Keratinocyte (primary cell): ENCODE measurements at regions not wholly inside any gene's neighbourhood (a gene's known extent, or its start where the extent isn't known, plus 50 kb on each side); places are given as distances from the start of the nearest gene placed in this dataset.

Experiments
- DNase-seq: peaks from one replicate; pipeline ENCODE4 v3.0.0-alpha.2; 2011; ENCODE audit warnings: low read depth, missing footprints, low spot score
- FAIRE-seq: peaks from 2 replicates; lab custom pipeline; 2011; peaks lifted over from hg19 to GRCh38; lab: Jason Lieb, UNC
- H2AFZ ChIP-seq: 2 replicates; pipeline ENCODE4 v1.6.0; 2012; ENCODE audit warnings: low read length, control low read depth, inconsistent platforms; ENCODE audit not compliant: control insufficient read depth
- H3K27ac ChIP-seq: 2 replicates; pipeline ENCODE4 v1.5.1; 2011; ENCODE audit warnings: low read length; ENCODE audit not compliant: control insufficient read depth, insufficient read depth
- H3K27me3 ChIP-seq: 3 replicates; pipeline ENCODE4 v1.6.0; 2011; ENCODE audit warnings: low read length; ENCODE audit not compliant: control insufficient read depth, insufficient read depth; ENCODE audit errors: extremely low read depth
- H3K36me3 ChIP-seq, 2 experiments: 2 replicates in 1 of 2; 3 replicates in 1 of 2; pipeline ENCODE4 v1.5.1; 2011; ENCODE audit warnings: low read length in 2 of 2, mild to moderate bottlenecking in 1 of 2; ENCODE audit not compliant: control insufficient read depth in 2 of 2, insufficient read depth in 2 of 2; ENCODE audit errors: extremely low read depth in 1 of 2
- H3K4me1 ChIP-seq: 3 replicates; pipeline ENCODE4 v1.5.1; 2011; ENCODE audit warnings: low read length; ENCODE audit not compliant: control insufficient read depth, insufficient read depth; ENCODE audit errors: extremely low read depth
- H3K4me2 ChIP-seq: 3 replicates; pipeline ENCODE4 v1.6.0; 2011; ENCODE audit warnings: low read depth, low read length; ENCODE audit not compliant: control insufficient read depth, insufficient read depth; ENCODE audit errors: extremely low read depth
- H3K4me3 ChIP-seq, 3 experiments: fragments of 200-600 bp in 1 of 3; sonication (generic) in 1 of 3; 2 replicates in 2 of 3; 3 replicates in 1 of 3; pipeline ENCODE4 v1.5.1; 2011 to 2016; ENCODE audit warnings: low read length in 3 of 3, mild to moderate bottlenecking in 3 of 3, control low read depth in 2 of 3, inconsistent platforms in 1 of 3, low read depth in 1 of 3, mixed read lengths in 1 of 3, mixed run types in 1 of 3, moderate library complexity in 1 of 3; ENCODE audit not compliant: control insufficient read depth in 2 of 3, insufficient read depth in 2 of 3; ENCODE audit errors: extremely low read depth in 1 of 3
- H3K79me2 ChIP-seq: 2 replicates; pipeline ENCODE4 v1.6.0; 2012; ENCODE audit warnings: low read length; ENCODE audit not compliant: control insufficient read depth, insufficient read depth
- H3K9ac ChIP-seq: 3 replicates; pipeline ENCODE4 v1.6.0; 2011; ENCODE audit warnings: low read length; ENCODE audit not compliant: control insufficient read depth, insufficient read depth; ENCODE audit errors: extremely low read depth
- H3K9me1 ChIP-seq: 3 replicates; pipeline ENCODE4 v1.6.0; 2011; ENCODE audit warnings: low read length; ENCODE audit not compliant: control insufficient read depth, insufficient read depth; ENCODE audit errors: extremely low read depth
- H3K9me3 ChIP-seq: 2 replicates; pipeline ENCODE4 v1.5.1; 2012; ENCODE audit warnings: low read depth, low read length; ENCODE audit not compliant: control insufficient read depth
- H4K20me1 ChIP-seq: 3 replicates; pipeline ENCODE4 v1.6.0; 2011; ENCODE audit warnings: low read length; ENCODE audit not compliant: control insufficient read depth, insufficient read depth; ENCODE audit errors: extremely low read depth
- EZH2 ChIP-seq: IDR thresholded peaks from one replicate; pipeline ENCODE4 v1.6.1; 2012; ENCODE audit warnings: inconsistent platforms, mild to moderate bottlenecking, low read length, moderate library complexity
- dilution Hi-C: fragments of 300-500 bp; cut with MboI; formaldehyde crosslinking; loops from one replicate; pipeline ENCODE4 v1.7.0; 2020; ENCODE audit warnings: low sequenced_read_pairs; ENCODE audit not compliant: extremely low pct_ligation_motif_present
- TF ChIP-seq, protein P1 (sequence below), 3 experiments: IDR thresholded peaks in 1 of 3; conservative IDR thresholded peaks in 1 of 3; optimal IDR thresholded peaks in 1 of 3; 2 replicates in 2 of 3; 3 replicates in 1 of 3; pipeline versions ENCODE3 to v1.5.1; 2011; ENCODE audit warnings: low read length in 3 of 3, mild to moderate bottlenecking in 3 of 3, moderate library complexity in 2 of 3, control low read depth in 1 of 3, inconsistent platforms in 1 of 3; ENCODE audit not compliant: insufficient read depth in 2 of 3; ENCODE audit errors: extremely low read depth in 1 of 3

DNA sequence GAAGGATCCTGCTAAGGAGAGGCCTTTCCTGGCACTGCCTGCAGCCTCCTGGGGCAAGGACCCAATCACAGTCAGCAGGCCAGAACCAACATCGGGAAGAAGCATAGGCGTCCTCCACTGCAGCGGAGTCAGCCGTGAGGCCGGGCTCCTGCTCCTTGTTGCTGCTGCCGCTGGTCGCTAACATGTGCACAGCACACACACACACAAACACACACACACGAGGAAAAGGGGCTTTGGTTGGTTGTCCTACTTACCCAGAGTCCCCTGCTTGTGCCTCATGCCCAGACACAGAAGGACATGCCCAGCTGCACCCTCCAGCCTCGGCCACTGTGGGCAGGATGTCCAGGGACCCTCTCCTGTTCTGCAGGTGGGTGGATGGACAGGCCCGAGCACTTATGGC lies 209.4 kb downstream of the GLI2 start:
- Histone ChIP-seq H3K4me1 (peaks cover 14% of the 10 kb centered on the region), H4K20me1 (no peaks in the 10 kb centered on the region), H3K4me3 (no peak overlapping the region), H3K9me1 (no peaks in the 10 kb centered on the region), H3K36me3 (no peaks in the 10 kb centered on the region), H3K9me3 (no peaks in the 10 kb centered on the region), H3K4me2 (no peak overlapping the region), H3K79me2 (no peaks in the 10 kb centered on the region), H3K27ac (no peak overlapping the region), H3K9ac (no peak overlapping the region), H2AFZ (no peak overlapping the region), H3K27me3 (peaks cover 9% of the 10 kb centered on the region)
- dilution Hi-C loops = no loop called here
- no peak for DNase-seq
- no peak for TF ChIP-seq EZH2
- TF ChIP-seq, protein P1, sequence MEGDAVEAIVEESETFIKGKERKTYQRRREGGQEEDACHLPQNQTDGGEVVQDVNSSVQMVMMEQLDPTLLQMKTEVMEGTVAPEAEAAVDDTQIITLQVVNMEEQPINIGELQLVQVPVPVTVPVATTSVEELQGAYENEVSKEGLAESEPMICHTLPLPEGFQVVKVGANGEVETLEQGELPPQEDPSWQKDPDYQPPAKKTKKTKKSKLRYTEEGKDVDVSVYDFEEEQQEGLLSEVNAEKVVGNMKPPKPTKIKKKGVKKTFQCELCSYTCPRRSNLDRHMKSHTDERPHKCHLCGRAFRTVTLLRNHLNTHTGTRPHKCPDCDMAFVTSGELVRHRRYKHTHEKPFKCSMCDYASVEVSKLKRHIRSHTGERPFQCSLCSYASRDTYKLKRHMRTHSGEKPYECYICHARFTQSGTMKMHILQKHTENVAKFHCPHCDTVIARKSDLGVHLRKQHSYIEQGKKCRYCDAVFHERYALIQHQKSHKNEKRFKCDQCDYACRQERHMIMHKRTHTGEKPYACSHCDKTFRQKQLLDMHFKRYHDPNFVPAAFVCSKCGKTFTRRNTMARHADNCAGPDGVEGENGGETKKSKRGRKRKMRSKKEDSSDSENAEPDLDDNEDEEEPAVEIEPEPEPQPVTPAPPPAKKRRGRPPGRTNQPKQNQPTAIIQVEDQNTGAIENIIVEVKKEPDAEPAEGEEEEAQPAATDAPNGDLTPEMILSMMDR (optimal IDR thresholded peaks at IDR 0.05 in 1 of 3, IDR thresholded peaks at IDR 0.05 in 1 of 3, conservative IDR thresholded peaks at IDR 0.05 in 1 of 3; ENCODE audit: extremely low read depth in 1 of 3, insufficient read depth in 2 of 3, low read length in 3 of 3) = no peak
- no peak for FAIRE-seq

DNA sequence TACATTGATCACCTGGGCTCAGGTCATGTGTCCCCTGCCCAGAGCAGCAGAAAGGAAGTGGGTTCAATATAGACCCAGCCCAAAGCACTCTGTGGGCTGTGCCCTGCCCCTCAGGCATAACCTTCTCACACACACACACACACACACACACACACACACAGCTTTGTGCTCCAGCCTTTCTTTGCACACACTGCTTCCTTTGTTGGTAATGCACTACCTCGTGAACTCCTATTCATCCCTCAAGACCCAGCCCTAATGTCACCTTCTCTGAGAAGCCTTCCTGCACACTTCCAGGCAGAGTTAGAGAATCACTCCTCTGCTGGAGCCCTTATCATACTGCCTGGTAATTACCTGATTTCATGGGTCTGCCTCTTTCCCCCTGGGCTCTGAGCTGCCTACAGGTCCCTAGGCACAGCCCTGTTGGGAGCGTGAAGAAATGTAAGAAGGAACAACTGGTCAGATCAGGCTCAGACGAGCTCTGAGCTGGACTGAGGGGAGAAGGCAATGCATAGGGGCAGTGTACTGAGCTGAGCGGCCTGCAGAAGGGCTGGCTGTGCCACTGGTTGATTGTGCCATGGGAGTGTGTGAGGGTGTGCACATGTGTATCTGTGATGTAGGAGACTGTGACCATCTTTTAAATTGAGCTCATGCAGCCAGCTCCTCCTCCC lies 210.3 kb downstream of the GLI2 start:
- Histone ChIP-seq H2AFZ (no peak overlapping the region), H3K4me2 (no peak overlapping the region), H3K79me2 (no peaks in the 10 kb centered on the region), H4K20me1 (no peaks in the 10 kb centered on the region), H3K9me1 (no peaks in the 10 kb centered on the region), H3K4me1 (peaks cover 12% of the 10 kb centered on the region), H3K27me3 (peaks cover 9% of the 10 kb centered on the region), H3K9me3 (no peaks in the 10 kb centered on the region), H3K4me3 (no peak overlapping the region), H3K27ac (no peak overlapping the region), H3K9ac (no peak overlapping the region), H3K36me3 (no peaks in the 10 kb centered on the region)
- dilution Hi-C loops = no loop called here
- no peak for FAIRE-seq
- TF ChIP-seq, protein P1 (optimal IDR thresholded peaks at IDR 0.05 in 1 of 3, IDR thresholded peaks at IDR 0.05 in 1 of 3, conservative IDR thresholded peaks at IDR 0.05 in 1 of 3; ENCODE audit: extremely low read depth in 1 of 3, insufficient read depth in 2 of 3, low read length in 3 of 3) = no peak
- TF ChIP-seq EZH2 = no peak
- no peak for DNase-seq
